Dermis blood vessel endothelial cell (primary cell): ENCODE measurements at regions not wholly inside any gene's neighbourhood (a gene's known extent, or its start where the extent isn't known, plus 50 kb on each side); places are given as distances from the start of the nearest gene placed in this dataset.

Experiments used
- DNase-seq: peaks from one replicate; pipeline ENCODE4 v3.0.0; 2010

GRCh38 chr9:694403-695154 is 146.9 kb upstream of the DMRT1 start:
- DNase-seq: peak; percentile 97

- DNase-seq: no peak
Observed at GRCh38 chr9:695252-695651, 146.2 kb upstream of the DMRT1 start.

- DNase-seq: peak; percentile 86
Observed at GRCh38 chr9:696332-697323, 144.9 kb upstream of the DMRT1 start.

GRCh38 chr9:698276-698675 is 143.2 kb upstream of the DMRT1 start:
- DNase-seq: peak; percentile 67

GRCh38 chr9:698954-699353 is 142.5 kb upstream of the DMRT1 start:
- DNase-seq: no peak

- DNase-seq: no peak
Observed at GRCh38 chr9:699396-699795, 142.1 kb upstream of the DMRT1 start.

- DNase-seq: peak; percentile 35
Observed at GRCh38 chr9:700365-701282, 140.9 kb upstream of the DMRT1 start.

GRCh38 chr9:703392-703791 is 138.1 kb upstream of the DMRT1 start:
- DNase-seq: no peak

GRCh38 chr9:706073-706472 is 135.4 kb upstream of the DMRT1 start:
- DNase-seq: peak; percentile 12

GRCh38 chr9:706606-707459 is 134.7 kb upstream of the DMRT1 start:
- DNase-seq: peak; percentile 61

GRCh38 chr9:708182-708550 is 133.3 kb upstream of the DMRT1 start:
- DNase-seq: peak; percentile 44

GRCh38 chr9:708551-709432 is 132.7 kb upstream of the DMRT1 start:
- peak; percentile 50 for DNase-seq

GRCh38 chr9:710951-711745 is 130.3 kb upstream of the DMRT1 start:
- DNase-seq: no peak

- no peak for DNase-seq
Observed at GRCh38 chr9:711761-712553, 129.5 kb upstream of the DMRT1 start.

- no peak for DNase-seq
Observed at GRCh38 chr9:712643-713042, 128.9 kb upstream of the DMRT1 start.

GRCh38 chr9:713091-713490 is 128.4 kb upstream of the DMRT1 start:
- no peak for DNase-seq

- peak; percentile 34 for DNase-seq
Observed at GRCh38 chr9:714675-715074, 126.8 kb upstream of the DMRT1 start.

GRCh38 chr9:715300-715699 is 126.2 kb upstream of the DMRT1 start:
- no peak for DNase-seq
